Uterus (tissue), 3 donors: ENCODE measurements at regions not wholly inside any gene's neighbourhood (a gene's known extent, or its start where the extent isn't known, plus 50 kb on each side); places are given as distances from the start of the nearest gene placed in this dataset.

Experiments used
- DNase-seq, 2 donors: peaks; one replicate each; pipeline ENCODE4 v3.0.0-alpha.2; 2019 to 2020
- H3K27ac ChIP-seq, 2 donors: fragments of 200-600 bp; sonication (generic); 1 replicate in 1 of 2; 2 replicates in 1 of 2; pipeline ENCODE4 v1.5.1; 2016 to 2018
- H3K27me3 ChIP-seq, 2 donors: fragments of 200-600 bp; sonication (generic); one replicate each; pipeline ENCODE4 v1.5.1; 2018 to 2019; ENCODE audit warnings: control low read depth in 1 of 2
- H3K36me3 ChIP-seq, 2 donors: fragments of 200-600 bp; sonication (generic); one replicate each; pipeline ENCODE4 v1.5.1; 2019; ENCODE audit warnings: control low read depth in 1 of 2
- H3K4me1 ChIP-seq, 2 donors: fragments of 200-600 bp; sonication (generic); one replicate each; pipeline ENCODE4 v1.5.1; 2018 to 2019; ENCODE audit warnings: control low read depth in 1 of 2
- H3K4me3 ChIP-seq, 2 donors: fragments of 200-600 bp; sonication (generic); 1 replicate in 1 of 2; 2 replicates in 1 of 2; pipeline ENCODE4 v1.5.1; 2018 to 2019; ENCODE audit warnings: mild to moderate bottlenecking in 1 of 2
- H3K9me3 ChIP-seq, 2 donors: fragments of 200-600 bp; sonication (generic); one replicate each; pipeline ENCODE4 v1.5.1; 2019; ENCODE audit warnings: control low read depth in 1 of 2
- POLR2A ChIP-seq, 2 donors: fragments of 450-650 bp; IDR thresholded peaks; one replicate each; pipeline ENCODE4 v1.6.1; 2016; ENCODE audit warnings: antibody characterized with exemption in 2 of 2, mild to moderate bottlenecking in 1 of 2, moderate library complexity in 1 of 2
- intact Hi-C: fragments of 100-400 bp; cut with DNase I; formaldehyde crosslinking; loops from one replicate; pipeline ENCODE4 v1.15.1; 2023; ENCODE audit warnings: low total_unique reads
- TF ChIP-seq, protein P1 (sequence below), 4 experiments: fragments of 200-600 bp in 2 of 4; fragments of 450-650 bp in 2 of 4; sonication (generic) in 2 of 4; IDR thresholded peaks; one replicate each; pipeline ENCODE4 v1.5.1; 2016 to 2019; ENCODE audit warnings: antibody characterized with exemption in 4 of 4, mild to moderate bottlenecking in 2 of 4, moderate library complexity in 1 of 4
- donor health status: DM: yes; HTN: yes; CAD: no.

DNA sequence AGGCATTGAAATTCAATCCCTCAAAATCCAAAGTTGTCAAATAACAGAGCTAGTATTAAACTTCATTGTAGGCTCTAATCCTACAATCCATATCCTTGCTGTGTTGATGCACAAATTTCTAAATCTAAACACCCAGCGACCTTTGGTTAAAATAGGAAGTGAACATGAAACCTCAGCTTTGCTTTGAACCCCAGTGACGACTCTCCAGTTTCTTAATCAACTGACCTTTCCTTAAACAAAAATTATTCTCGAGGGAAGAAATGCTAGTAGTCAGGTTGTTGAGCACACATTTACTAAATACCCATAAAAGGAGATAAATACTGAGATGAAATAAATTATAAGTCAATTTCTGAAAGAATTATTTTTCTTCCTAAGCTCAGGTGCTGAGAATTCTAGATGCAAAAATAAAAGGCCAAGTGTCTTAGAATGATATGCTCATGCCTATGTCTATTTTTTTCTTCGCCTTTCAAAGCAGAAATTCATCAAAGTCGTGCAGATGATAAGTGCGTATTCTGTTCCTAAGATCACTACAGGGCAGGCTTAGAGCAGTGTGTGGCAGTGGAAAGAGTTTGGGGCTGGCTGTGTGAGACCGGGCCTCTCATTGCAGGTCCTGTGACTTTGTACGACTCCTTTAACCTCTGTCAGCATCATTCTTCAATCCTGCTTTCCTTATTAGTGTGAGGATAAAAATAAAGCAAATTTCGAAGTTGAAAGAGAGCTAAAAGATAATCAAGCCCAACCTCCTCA lies 208.7 kb downstream of the PRL start:
- Histone ChIP-seq H3K27me3 (no peaks in the 10 kb centered on the region), H3K4me3 (no peak overlapping the region), H3K9me3 (no peaks in the 10 kb centered on the region), H3K27ac (no peak overlapping the region), H3K4me1 (no peaks in the 10 kb centered on the region), H3K36me3 (no peaks in the 10 kb centered on the region)
- intact Hi-C loops = no loop called here
- DNase-seq = no peak
- TF ChIP-seq, protein P1, sequence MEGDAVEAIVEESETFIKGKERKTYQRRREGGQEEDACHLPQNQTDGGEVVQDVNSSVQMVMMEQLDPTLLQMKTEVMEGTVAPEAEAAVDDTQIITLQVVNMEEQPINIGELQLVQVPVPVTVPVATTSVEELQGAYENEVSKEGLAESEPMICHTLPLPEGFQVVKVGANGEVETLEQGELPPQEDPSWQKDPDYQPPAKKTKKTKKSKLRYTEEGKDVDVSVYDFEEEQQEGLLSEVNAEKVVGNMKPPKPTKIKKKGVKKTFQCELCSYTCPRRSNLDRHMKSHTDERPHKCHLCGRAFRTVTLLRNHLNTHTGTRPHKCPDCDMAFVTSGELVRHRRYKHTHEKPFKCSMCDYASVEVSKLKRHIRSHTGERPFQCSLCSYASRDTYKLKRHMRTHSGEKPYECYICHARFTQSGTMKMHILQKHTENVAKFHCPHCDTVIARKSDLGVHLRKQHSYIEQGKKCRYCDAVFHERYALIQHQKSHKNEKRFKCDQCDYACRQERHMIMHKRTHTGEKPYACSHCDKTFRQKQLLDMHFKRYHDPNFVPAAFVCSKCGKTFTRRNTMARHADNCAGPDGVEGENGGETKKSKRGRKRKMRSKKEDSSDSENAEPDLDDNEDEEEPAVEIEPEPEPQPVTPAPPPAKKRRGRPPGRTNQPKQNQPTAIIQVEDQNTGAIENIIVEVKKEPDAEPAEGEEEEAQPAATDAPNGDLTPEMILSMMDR (IDR thresholded peaks at IDR 0.05) = no peak
- TF ChIP-seq POLR2A (IDR thresholded peaks at IDR 0.05) = no peak

DNA sequence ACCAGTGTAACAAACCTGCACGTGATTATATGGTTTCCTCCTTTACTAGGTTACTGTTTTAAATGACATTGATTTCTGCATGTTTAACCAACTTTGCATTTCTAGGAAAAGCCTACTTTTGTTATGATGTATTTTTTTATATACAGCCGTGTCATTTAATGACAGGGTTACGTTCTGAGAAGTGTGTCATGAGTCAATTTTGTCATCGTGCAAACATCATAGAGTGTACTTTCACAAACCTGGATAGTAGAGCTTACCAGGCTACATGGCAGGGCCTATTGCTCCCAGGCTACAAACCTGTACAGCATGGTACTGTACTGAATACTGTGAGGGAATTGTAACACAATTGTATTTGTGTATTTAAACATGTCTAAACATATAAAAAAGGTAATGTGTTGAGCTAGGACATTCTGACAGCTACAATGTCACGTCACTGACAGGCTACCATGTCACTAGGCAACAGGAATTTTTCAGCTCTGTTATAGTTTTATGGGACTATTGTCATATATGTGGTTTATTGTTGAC lies 205.3 kb downstream of the PRL start:
- no peak for TF ChIP-seq POLR2A (IDR thresholded peaks at IDR 0.05)
- TF ChIP-seq, protein P1 (IDR thresholded peaks at IDR 0.05) = no peak
- DNase-seq = no peak
- no peaks in the 10 kb centered on the region for H3K9me3 ChIP-seq
- intact Hi-C loops = no loop called here
- H3K4me1 ChIP-seq = no peaks in the 10 kb centered on the region
- H3K27ac ChIP-seq = no peak overlapping the region
- H3K27me3 ChIP-seq = no peaks in the 10 kb centered on the region
- no peak overlapping the region for H3K4me3 ChIP-seq
- H3K36me3 ChIP-seq = no peaks in the 10 kb centered on the region

DNA sequence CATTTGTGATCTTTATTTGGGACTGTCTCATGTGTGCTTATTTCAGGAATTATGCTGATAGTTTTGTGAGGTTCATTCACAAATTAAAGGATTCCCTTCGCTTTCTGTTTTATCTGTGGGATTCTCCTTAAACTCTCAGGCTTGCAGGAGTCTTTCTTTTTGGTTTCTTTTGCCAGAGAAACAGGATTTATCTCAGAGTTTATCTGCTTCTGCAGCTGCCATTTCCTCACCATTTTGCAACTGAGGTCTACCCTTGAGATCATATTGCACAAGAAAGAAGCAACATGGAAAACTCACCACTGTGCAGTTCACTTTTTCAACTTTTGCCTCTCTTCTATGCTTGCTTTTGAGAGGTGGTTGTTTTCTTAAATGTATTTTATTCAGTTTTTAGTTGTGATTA lies 201.0 kb downstream of the PRL start:
- TF ChIP-seq, protein P1 (IDR thresholded peaks at IDR 0.05) = no peak
- TF ChIP-seq POLR2A (IDR thresholded peaks at IDR 0.05) = no peak
- intact Hi-C loops = no loop called here
- Histone ChIP-seq H3K27me3 (no peaks in the 10 kb centered on the region), H3K4me3 (no peak overlapping the region), H3K4me1 (no peaks in the 10 kb centered on the region), H3K9me3 (no peaks in the 10 kb centered on the region), H3K27ac (no peak overlapping the region), H3K36me3 (no peaks in the 10 kb centered on the region)
- DNase-seq = no peak

DNA sequence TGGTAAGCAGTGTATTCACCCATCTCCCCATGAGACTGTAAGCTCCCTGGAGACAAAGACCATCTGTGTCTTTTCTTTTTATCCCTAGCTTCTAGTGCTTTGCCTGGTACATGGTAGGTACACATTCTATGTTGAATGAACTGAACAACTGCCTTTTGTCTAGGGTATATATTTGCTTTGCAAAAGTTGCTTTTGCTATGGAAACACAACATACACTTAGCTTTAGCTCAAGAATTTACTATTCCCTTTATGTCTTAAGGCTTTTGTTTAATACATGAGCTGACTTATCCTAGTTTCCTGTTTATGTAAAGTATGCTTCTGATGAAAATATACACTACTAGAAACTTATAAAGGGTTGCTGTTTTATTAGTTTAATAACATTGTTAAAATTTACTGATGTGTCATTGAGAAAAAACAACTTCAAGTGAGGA lies 198.2 kb downstream of the PRL start:
- H3K9me3 ChIP-seq = no peaks in the 10 kb centered on the region
- no peak for DNase-seq
- no peak overlapping the region for H3K4me3 ChIP-seq
- TF ChIP-seq POLR2A (IDR thresholded peaks at IDR 0.05) = no peak
- TF ChIP-seq, protein P1 (IDR thresholded peaks at IDR 0.05) = no peak
- no peak overlapping the region for H3K27ac ChIP-seq
- no peaks in the 10 kb centered on the region for H3K27me3 ChIP-seq
- no peaks in the 10 kb centered on the region for H3K36me3 ChIP-seq
- intact Hi-C loops = no loop called here
- no peaks in the 10 kb centered on the region for H3K4me1 ChIP-seq

DNA sequence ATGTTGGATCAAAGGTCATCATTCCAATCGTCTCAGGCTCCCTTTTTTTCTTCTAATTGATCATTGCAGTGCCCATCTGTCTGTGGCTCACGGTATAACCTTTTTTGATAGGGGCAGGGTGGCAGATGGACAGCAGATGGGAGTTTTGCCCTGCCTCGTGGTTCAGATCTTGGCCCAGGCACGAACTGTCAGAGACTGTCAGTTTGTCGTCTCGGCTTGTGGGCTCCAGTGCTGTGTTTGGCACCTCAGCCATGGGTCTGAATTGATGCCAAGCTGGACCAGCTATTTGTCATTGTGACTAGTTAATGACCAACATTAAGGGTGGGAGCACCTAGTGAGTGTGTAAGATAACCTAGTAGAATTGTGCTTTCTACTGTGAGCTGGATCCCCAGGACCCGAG lies 197.6 kb downstream of the PRL start:
- H3K27ac ChIP-seq = no peak overlapping the region
- no peak overlapping the region for H3K4me3 ChIP-seq
- no peak for DNase-seq
- no peaks in the 10 kb centered on the region for H3K36me3 ChIP-seq
- TF ChIP-seq, protein P1 (IDR thresholded peaks at IDR 0.05) = no peak
- no peak for TF ChIP-seq POLR2A (IDR thresholded peaks at IDR 0.05)
- no peaks in the 10 kb centered on the region for H3K9me3 ChIP-seq
- intact Hi-C loops = no loop called here
- H3K4me1 ChIP-seq = no peaks in the 10 kb centered on the region
- H3K27me3 ChIP-seq = no peaks in the 10 kb centered on the region
